ENCODE measurements at regions not wholly inside any gene's neighbourhood (a gene's known extent, or its start where the extent isn't known, plus 50 kb on each side); places are given as distances from the start of the nearest gene placed in this dataset.
"Not testable (repeated sequence)": the region's sequence is repeated elsewhere in the genome, so short reads cannot be mapped to it uniquely, and the experiment has no call there.

DNA sequence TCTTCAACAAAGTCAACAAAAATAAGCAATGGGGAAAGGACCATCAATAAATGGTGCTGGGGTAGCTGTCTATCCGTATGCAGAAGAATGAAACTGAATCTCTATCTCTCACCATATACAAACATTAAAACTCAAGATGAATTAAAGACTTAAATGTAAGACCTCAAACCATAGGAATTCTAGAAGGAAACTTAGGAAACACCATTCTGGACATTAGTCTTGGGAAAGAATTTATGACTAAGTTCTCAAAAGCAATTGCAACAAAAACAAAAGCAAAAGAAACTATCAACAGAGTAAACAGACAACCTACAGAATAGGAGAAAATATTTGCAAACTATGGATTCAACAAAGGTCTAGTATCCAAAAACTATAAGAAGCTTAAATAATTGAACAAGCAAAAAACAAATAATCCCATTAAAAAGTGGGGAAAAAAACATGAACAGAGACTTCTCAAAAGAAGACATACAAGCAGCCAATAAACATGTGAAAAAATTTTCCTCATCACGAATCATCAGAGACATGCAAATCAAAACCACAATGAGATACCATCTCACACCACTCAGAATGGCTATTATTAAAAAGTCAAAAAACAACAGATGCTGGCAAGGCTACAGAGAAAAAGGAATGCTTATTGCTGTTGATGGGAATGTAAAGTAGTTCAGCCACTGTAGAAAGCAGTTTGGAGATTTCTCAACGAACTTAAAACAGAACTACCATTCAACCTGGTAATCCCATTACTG is 266.1 kb upstream of the DAAM1 start:
- not testable (repeated sequence) for H3K9me3 ChIP-seq (ENCODE audit: control insufficient read depth, insufficient read depth, low read length); H3K27me3 ChIP-seq (ENCODE audit: control insufficient read depth, insufficient read depth, low read length); H3K36me3 ChIP-seq (ENCODE audit: control insufficient read depth, insufficient read depth, low read length); H3K27ac ChIP-seq (ENCODE audit: low read depth, low read length); H3K4me3 ChIP-seq (ENCODE audit: low read depth, low read length); H3K4me1 ChIP-seq (ENCODE audit: control insufficient read depth, insufficient read depth, low read length); H3K9ac ChIP-seq (ENCODE audit: low read depth, low read length)

DNA sequence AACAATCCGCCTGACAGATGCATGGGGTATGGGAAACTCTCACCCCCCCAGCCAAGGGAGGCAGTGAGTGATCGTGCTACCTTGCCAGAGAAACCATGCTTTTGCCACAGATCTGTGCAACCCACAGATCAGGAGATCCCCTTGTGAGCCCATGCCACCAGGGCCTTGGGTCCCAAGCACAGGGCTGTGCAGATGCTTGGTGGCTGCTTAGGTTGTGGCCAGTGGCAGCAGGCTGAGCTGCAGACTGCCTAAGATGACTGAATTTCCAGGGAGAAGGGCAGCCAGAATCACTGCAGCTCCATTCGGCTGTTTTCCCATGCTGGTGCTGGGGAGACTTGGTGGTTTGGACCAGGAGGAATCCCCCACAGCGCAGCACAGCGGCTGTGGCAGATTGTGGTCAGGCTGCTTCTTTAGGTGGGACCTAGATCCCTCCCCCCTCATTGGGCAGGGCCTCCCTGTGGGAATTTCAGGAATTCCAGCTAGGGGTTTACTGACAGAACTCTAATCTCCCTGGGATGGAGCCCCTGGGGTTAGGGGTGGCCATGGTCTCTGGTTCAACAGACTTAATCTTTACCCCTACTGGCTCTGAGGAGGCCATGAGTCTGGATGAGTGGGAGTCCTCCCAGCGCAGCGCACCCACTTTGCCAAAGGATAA is 264.6 kb upstream of the DAAM1 start:
- no peak overlapping the region; the same call in 1 of the 2 replicates for H3K9ac ChIP-seq (ENCODE audit: low read depth, low read length)
- H3K36me3 ChIP-seq (ENCODE audit: control insufficient read depth, insufficient read depth, low read length), result no peaks in the 10 kb centered on the region
- H3K27me3 ChIP-seq (ENCODE audit: control insufficient read depth, insufficient read depth, low read length), result no peaks in the 10 kb centered on the region
- no peaks in the 10 kb centered on the region for H3K9me3 ChIP-seq (ENCODE audit: control insufficient read depth, insufficient read depth, low read length)
- peak overlapping the region; percentile 63 for H3K27ac ChIP-seq (ENCODE audit: low read depth, low read length)
- H3K4me3 ChIP-seq (ENCODE audit: low read depth, low read length), result no peak overlapping the region
- H3K4me1 ChIP-seq (ENCODE audit: control insufficient read depth, insufficient read depth, low read length), result peaks cover 10% of the 10 kb centered on the region; the same call in 1 of the 2 replicates

DNA sequence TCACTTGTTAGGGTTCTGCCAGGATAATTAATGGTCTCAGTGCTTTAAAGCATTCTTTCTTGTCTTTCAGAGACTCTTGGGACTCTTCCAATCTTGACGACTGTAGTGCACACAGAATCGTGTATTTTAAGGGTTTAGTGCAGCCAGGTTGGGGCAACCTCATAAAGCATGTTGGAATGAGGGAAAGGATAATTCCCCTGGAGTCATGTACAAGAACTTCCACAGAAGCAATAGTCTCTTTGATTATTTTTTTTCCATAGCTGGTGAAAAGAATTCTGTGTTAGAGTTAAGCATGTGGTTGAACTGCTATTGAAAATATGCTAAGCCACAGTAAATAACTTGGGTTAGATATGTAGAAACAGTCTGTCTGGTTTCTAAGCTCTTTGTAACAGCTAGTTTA is 246.8 kb upstream of the DAAM1 start:
- H3K9ac ChIP-seq (ENCODE audit: low read depth, low read length), result no peak overlapping the region

DNA sequence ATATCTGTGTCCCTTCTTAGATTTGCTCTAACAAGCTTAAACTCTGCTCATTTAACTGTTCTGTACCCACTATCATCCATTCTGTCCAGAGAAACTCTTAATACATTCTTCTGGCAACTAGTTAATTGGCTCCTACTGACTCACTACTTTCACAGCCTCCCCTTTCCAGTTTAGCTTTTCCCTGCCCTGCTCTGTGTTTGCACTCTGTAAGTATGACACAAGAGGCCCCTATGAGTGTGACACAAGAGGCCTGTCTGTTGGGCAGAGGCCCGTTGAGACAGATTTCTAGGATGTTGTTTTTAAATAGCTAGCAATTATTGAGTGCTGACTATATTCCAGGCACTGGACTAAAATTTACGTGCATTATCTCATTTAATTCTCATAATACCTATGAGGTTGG is 246.0 kb upstream of the DAAM1 start:
- Histone ChIP-seq H3K9me3 (ENCODE audit: control insufficient read depth, insufficient read depth, low read length) (no peaks in the 10 kb centered on the region), H3K27me3 (ENCODE audit: control insufficient read depth, insufficient read depth, low read length) (no peaks in the 10 kb centered on the region), H3K4me1 (ENCODE audit: control insufficient read depth, insufficient read depth, low read length) (peaks cover 8% of the 10 kb centered on the region)

More for the DNA sequence above, 246.8 kb upstream of the DAAM1 start:
- H3K4me1 ChIP-seq (ENCODE audit: control insufficient read depth, insufficient read depth, low read length), result peaks cover 6% of the 10 kb centered on the region; the same call in 1 of the 2 replicates
- no peaks in the 10 kb centered on the region for H3K36me3 ChIP-seq (ENCODE audit: control insufficient read depth, insufficient read depth, low read length)
- H3K9me3 ChIP-seq (ENCODE audit: control insufficient read depth, insufficient read depth, low read length), result peaks cover under 1% of the 10 kb centered on the region; the same call in 1 of the 2 replicates
- H3K27me3 ChIP-seq (ENCODE audit: control insufficient read depth, insufficient read depth, low read length), result no peaks in the 10 kb centered on the region
- H3K27ac ChIP-seq (ENCODE audit: low read depth, low read length), result no peak overlapping the region
- no peak overlapping the region for H3K4me3 ChIP-seq (ENCODE audit: low read depth, low read length)

DNA sequence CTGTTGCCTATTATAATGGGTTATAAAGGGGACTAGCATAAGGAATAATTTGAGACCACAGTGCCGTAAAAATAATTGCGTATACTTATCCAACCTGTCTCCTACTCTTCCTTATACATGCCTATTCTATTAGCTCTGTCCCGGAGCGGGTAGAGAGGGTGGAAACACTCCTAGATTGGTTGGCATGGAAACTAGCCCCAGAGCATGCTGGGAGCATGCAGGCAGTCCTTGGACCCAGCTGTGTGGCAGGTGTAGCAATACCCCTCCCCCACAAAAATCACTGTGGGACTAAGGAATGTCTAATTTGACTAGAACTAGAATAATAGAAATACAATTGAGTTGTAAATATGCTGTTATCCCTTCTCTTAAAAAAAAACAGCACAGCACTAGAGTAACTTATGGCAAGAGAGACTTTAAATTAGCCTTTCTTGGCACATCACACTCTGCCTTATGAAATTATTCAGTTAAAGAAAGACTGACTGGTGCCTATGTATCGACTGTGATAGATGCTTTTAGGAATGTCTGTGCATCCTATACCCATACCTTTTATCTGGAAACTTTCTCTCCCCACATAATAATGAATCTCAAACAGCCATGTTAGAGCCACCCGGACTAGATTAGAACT is 244.0 kb upstream of the DAAM1 start:
- Histone ChIP-seq H3K27ac (ENCODE audit: low read depth, low read length) (no peak overlapping the region), H3K4me1 (ENCODE audit: control insufficient read depth, insufficient read depth, low read length) (peaks cover 13% of the 10 kb centered on the region), H3K9me3 (ENCODE audit: control insufficient read depth, insufficient read depth, low read length) (no peaks in the 10 kb centered on the region), H3K36me3 (ENCODE audit: control insufficient read depth, insufficient read depth, low read length) (no peaks in the 10 kb centered on the region), H3K4me3 (ENCODE audit: low read depth, low read length) (no peak overlapping the region), H3K27me3 (ENCODE audit: control insufficient read depth, insufficient read depth, low read length) (no peaks in the 10 kb centered on the region), H3K9ac (ENCODE audit: low read depth, low read length) (no peak overlapping the region)

More for the DNA sequence above, 246.0 kb upstream of the DAAM1 start:
- H3K4me3 ChIP-seq (ENCODE audit: low read depth, low read length), result no peak overlapping the region
- no peak overlapping the region for H3K27ac ChIP-seq (ENCODE audit: low read depth, low read length)
- no peak overlapping the region for H3K9ac ChIP-seq (ENCODE audit: low read depth, low read length)
- H3K36me3 ChIP-seq (ENCODE audit: control insufficient read depth, insufficient read depth, low read length), result no peaks in the 10 kb centered on the region

DNA sequence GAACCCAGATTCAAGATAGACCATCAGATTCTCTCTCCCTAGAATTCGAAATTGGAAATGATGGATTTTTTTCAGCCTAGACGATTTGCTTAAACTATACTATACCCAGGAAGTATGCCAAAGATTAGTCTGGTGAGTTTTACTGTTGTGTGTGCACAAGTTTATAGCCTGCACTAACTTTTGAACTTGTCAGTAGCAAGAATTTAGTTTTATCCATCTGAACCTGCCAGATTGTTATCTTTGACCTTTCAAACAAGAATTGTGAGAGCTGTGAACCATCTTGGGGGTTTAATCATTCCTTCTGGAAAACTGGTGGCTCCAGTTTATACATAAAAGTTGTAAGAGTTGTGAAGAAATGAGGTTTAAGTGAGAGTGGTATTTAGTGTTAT is 243.5 kb upstream of the DAAM1 start:
- no peak overlapping the region for H3K9ac ChIP-seq (ENCODE audit: low read depth, low read length)
- H3K4me1 ChIP-seq (ENCODE audit: control insufficient read depth, insufficient read depth, low read length), result peaks cover 13% of the 10 kb centered on the region
- H3K27me3 ChIP-seq (ENCODE audit: control insufficient read depth, insufficient read depth, low read length), result no peaks in the 10 kb centered on the region
- H3K36me3 ChIP-seq (ENCODE audit: control insufficient read depth, insufficient read depth, low read length), result no peaks in the 10 kb centered on the region
- no peak overlapping the region for H3K27ac ChIP-seq (ENCODE audit: low read depth, low read length)
- no peak overlapping the region for H3K4me3 ChIP-seq (ENCODE audit: low read depth, low read length)
- no peaks in the 10 kb centered on the region for H3K9me3 ChIP-seq (ENCODE audit: control insufficient read depth, insufficient read depth, low read length)

DNA sequence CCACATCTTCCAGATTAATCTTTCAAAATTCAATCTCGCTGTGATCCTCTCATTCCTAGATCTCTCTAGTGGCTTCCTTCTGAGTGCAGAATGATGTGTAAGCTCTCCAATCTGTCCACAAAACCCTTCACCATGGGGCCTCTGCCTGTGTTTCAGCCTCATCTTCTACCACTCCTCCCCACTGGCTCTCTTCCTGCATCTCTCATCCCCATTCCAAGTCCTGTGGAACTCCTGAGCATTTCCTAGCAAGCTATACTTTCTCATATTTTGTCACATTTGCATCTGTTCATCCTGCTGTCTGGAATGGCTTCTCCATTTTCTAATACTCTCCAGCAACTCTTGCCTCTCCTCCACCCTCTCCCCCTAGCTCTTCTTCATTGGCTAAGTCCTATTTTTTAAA is 242.0 kb upstream of the DAAM1 start:
- H3K27ac ChIP-seq (ENCODE audit: low read depth, low read length), result no peak overlapping the region
- H3K36me3 ChIP-seq (ENCODE audit: control insufficient read depth, insufficient read depth, low read length), result no peaks in the 10 kb centered on the region
- H3K4me3 ChIP-seq (ENCODE audit: low read depth, low read length), result no peak overlapping the region
- no peaks in the 10 kb centered on the region for H3K27me3 ChIP-seq (ENCODE audit: control insufficient read depth, insufficient read depth, low read length)
- 0 out of 2 replicates have a peak, but pooled peaks cover 7% of the 10 kb centered on the region for H3K9me3 ChIP-seq (ENCODE audit: control insufficient read depth, insufficient read depth, low read length)
- peaks cover 13% of the 10 kb centered on the region for H3K4me1 ChIP-seq (ENCODE audit: control insufficient read depth, insufficient read depth, low read length)
- no peak overlapping the region for H3K9ac ChIP-seq (ENCODE audit: low read depth, low read length)

DNA sequence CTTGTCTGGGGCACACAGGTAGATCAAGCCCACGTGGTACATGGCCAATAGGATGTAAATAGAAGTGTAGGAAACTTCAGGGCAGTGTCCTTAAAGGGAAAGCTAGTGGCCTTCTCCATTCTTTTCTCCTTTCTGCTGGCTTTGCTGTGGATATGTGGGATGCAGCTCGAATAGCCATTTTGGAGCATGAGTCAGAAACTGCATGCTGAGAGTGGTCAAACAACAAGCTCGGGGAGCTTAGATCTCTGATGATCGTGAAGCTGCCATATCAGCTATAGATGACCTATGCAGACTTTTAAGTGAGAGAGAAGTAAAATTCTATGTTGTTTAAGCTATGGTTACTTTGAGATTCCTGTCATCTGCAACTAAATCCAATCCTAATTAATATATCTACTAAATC is 241.3 kb upstream of the DAAM1 start:
- no peaks in the 10 kb centered on the region for H3K27me3 ChIP-seq (ENCODE audit: control insufficient read depth, insufficient read depth, low read length)
- H3K9ac ChIP-seq (ENCODE audit: low read depth, low read length), result no peak overlapping the region
- no peak overlapping the region for H3K4me3 ChIP-seq (ENCODE audit: low read depth, low read length)
- peaks cover 13% of the 10 kb centered on the region for H3K4me1 ChIP-seq (ENCODE audit: control insufficient read depth, insufficient read depth, low read length)
- no peak overlapping the region for H3K27ac ChIP-seq (ENCODE audit: low read depth, low read length)
- 0 out of 2 replicates have a peak, but pooled peaks cover 7% of the 10 kb centered on the region for H3K9me3 ChIP-seq (ENCODE audit: control insufficient read depth, insufficient read depth, low read length)
- no peaks in the 10 kb centered on the region for H3K36me3 ChIP-seq (ENCODE audit: control insufficient read depth, insufficient read depth, low read length)

DNA sequence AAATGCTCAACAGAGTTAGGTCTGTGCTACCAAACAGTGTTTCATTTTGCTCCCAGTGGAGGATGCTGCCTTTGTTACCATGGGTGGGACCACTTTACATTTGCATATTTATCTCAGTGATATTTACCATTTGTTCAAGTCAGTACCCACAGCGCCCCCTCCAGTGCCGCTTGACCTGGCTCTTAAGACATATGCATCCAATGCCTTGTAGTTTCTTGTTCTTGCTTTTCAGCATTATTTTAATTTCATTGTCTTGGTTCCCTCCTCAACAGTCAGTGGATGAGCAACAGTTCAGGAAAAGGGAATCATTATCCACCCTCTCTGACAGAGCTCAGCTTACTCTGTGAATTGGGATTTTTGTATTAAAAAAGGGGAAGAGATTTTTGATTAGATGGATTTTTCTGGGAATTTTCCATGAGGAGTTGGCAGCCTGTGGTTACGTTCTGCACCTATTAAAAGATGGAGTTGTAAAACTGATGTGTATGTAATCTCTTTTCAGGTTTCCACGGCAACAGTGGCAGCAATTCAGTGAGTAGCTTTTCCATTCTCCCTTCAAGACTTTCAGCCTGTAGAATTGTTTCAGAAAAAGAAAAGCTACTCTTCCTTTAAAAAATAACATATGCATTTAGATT is 240.5 kb upstream of the DAAM1 start:
- H3K9ac ChIP-seq (ENCODE audit: low read depth, low read length), result no peak overlapping the region
- 0 out of 2 replicates have a peak, but pooled peaks cover 7% of the 10 kb centered on the region for H3K9me3 ChIP-seq (ENCODE audit: control insufficient read depth, insufficient read depth, low read length)
- no peaks in the 10 kb centered on the region for H3K27me3 ChIP-seq (ENCODE audit: control insufficient read depth, insufficient read depth, low read length)
- no peak overlapping the region for H3K4me3 ChIP-seq (ENCODE audit: low read depth, low read length)
- H3K36me3 ChIP-seq (ENCODE audit: control insufficient read depth, insufficient read depth, low read length), result no peaks in the 10 kb centered on the region
- peaks cover 13% of the 10 kb centered on the region for H3K4me1 ChIP-seq (ENCODE audit: control insufficient read depth, insufficient read depth, low read length)
- no peak overlapping the region for H3K27ac ChIP-seq (ENCODE audit: low read depth, low read length)

DNA sequence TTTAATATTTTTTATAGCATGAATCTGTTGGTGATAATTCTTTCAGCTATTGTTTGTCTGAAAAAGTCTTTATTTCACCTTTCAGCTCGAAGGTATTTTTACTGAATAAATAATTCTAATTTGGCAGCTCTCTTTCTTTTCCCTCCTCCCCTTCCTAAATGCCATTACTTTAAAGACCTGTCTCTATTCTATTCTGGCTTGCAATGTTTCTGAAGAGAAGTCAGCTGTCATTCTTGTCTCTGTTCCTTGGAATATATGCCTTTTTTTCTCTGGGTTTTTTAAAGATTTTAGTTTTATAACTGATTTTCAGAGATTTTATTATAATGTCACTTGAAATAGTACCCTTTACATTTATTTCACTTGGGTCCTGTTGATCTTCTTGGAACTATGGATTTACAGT is 237.9 kb upstream of the DAAM1 start:
- H3K4me3 ChIP-seq (ENCODE audit: low read depth, low read length), result no peak overlapping the region
- H3K4me1 ChIP-seq (ENCODE audit: control insufficient read depth, insufficient read depth, low read length), result peaks cover 16% of the 10 kb centered on the region
- no peak overlapping the region for H3K27ac ChIP-seq (ENCODE audit: low read depth, low read length)
- no peaks in the 10 kb centered on the region for H3K27me3 ChIP-seq (ENCODE audit: control insufficient read depth, insufficient read depth, low read length)
- H3K36me3 ChIP-seq (ENCODE audit: control insufficient read depth, insufficient read depth, low read length), result no peaks in the 10 kb centered on the region
- 0 out of 2 replicates have a peak, but pooled peaks cover 7% of the 10 kb centered on the region for H3K9me3 ChIP-seq (ENCODE audit: control insufficient read depth, insufficient read depth, low read length)
- no peak overlapping the region for H3K9ac ChIP-seq (ENCODE audit: low read depth, low read length)

Measured in HUES48 (cell line).